CD4-positive, CD25-positive, alpha-beta regulatory T cell (primary cell): ENCODE measurements at regions not wholly inside any gene's neighbourhood (a gene's known extent, or its start where the extent isn't known, plus 50 kb on each side); places are given as distances from the start of the nearest gene placed in this dataset.

ENCODE experiments used
- ATAC-seq, 2 donors: fragments of 150-1000 bp; cut with Tn5 transposase; one replicate each; pipeline ENCODE4 v1.10.0; 2021; ENCODE audit warnings: low read depth in 2 of 2, moderate number of reproducible peaks in 2 of 2, moderate library complexity in 1 of 2
- DNase-seq, 3 donors: peaks; one replicate each; pipeline versions ENCODE4 v3.0.0 to v3.0.0-alpha.2; 2012 to 2022; ENCODE audit warnings: mixed read lengths in 1 of 3
- H3K27ac ChIP-seq: one replicate; pipeline ENCODE4 v1.7.0; 2013; ENCODE audit warnings: mild to moderate bottlenecking, low read length; ENCODE audit not compliant: insufficient read depth, poor library complexity, severe bottlenecking
- H3K27me3 ChIP-seq: one replicate; pipeline ENCODE4 v1.7.0; 2013; ENCODE audit warnings: low read length; ENCODE audit not compliant: control insufficient read depth, insufficient read depth
- H3K36me3 ChIP-seq: one replicate; pipeline ENCODE4 v1.7.0; 2013; ENCODE audit warnings: mild to moderate bottlenecking, low read length, moderate library complexity; ENCODE audit not compliant: control insufficient read depth, insufficient read depth
- H3K4me1 ChIP-seq: 2 replicates; pipeline ENCODE4 v1.7.0; 2013; ENCODE audit warnings: mild to moderate bottlenecking, low read length; ENCODE audit not compliant: insufficient read depth, control insufficient read depth, poor library complexity, severe bottlenecking
- H3K4me3 ChIP-seq: one replicate; pipeline ENCODE4 v1.7.0; 2013; ENCODE audit warnings: low read depth, mild to moderate bottlenecking, low read length, moderate library complexity
- H3K9me3 ChIP-seq, 2 experiments: 1 replicate in 1 of 2; 2 replicates in 1 of 2; pipeline ENCODE4 v1.7.0; 2013; ENCODE audit warnings: low read length in 2 of 2, mild to moderate bottlenecking in 1 of 2, moderate library complexity in 1 of 2; ENCODE audit not compliant: control insufficient read depth in 2 of 2
- H3K27ac Mint-ChIP-seq, 3 donors: one replicate each; pipeline ENCODE4 v1.8.0; 2020 to 2022; ENCODE audit warnings: mild to moderate bottlenecking in 3 of 3, mixed read lengths in 3 of 3, moderate library complexity in 2 of 3
- H3K27me3 Mint-ChIP-seq: one replicate; pipeline ENCODE4 v1.8.0; 2022; ENCODE audit warnings: mild to moderate bottlenecking, mixed read lengths
- H3K36me3 Mint-ChIP-seq: one replicate; pipeline ENCODE4 v1.8.0; 2020; ENCODE audit warnings: mixed read lengths
- H3K4me1 Mint-ChIP-seq, 4 donors: one replicate each; pipeline ENCODE4 v1.8.0; 2020 to 2022; ENCODE audit warnings: mixed read lengths in 4 of 4, mild to moderate bottlenecking in 1 of 4
- H3K4me3 Mint-ChIP-seq, 4 donors: one replicate each; pipeline ENCODE4 v1.8.0; 2020 to 2022; ENCODE audit warnings: mild to moderate bottlenecking in 4 of 4, mixed read lengths in 4 of 4, moderate library complexity in 3 of 4
- H3K9me3 Mint-ChIP-seq, 7 donors: one replicate each; pipeline ENCODE4 v1.8.0; 2020 to 2022; ENCODE audit warnings: mixed read lengths in 7 of 7, mild to moderate bottlenecking in 3 of 7, moderate library complexity in 2 of 7

GRCh38 chr15:100766243-100767000 lies 113.2 kb upstream of the ALDH1A3 start:
- Mint-ChIP-seq H3K9me3 (no peaks in the 10 kb centered on the region), H3K27ac (no peak overlapping the region), H3K4me1 (no peaks in the 10 kb centered on the region), H3K27me3 (no peaks in the 10 kb centered on the region), H3K36me3 (no peaks in the 10 kb centered on the region), H3K4me3 (no peak overlapping the region)
- Histone ChIP-seq H3K4me1 (no peaks in the 10 kb centered on the region), H3K4me3 (no peak overlapping the region), H3K9me3 (no peaks in the 10 kb centered on the region), H3K36me3 (no peaks in the 10 kb centered on the region), H3K27ac (no peak overlapping the region), H3K27me3 (no peaks in the 10 kb centered on the region)
- DNase-seq (no peak), ATAC-seq (no peak)

GRCh38 chr15:100767001-100767825 lies 112.4 kb upstream of the ALDH1A3 start:
- DNase-seq (no peak), ATAC-seq (no peak)
- Mint-ChIP-seq H3K27ac (no peak overlapping the region), H3K36me3 (no peaks in the 10 kb centered on the region), H3K9me3 (no peaks in the 10 kb centered on the region), H3K4me1 (no peaks in the 10 kb centered on the region), H3K4me3 (no peak overlapping the region), H3K27me3 (no peaks in the 10 kb centered on the region)
- H3K27ac ChIP-seq: no peak overlapping the region
- H3K4me1 ChIP-seq: no peaks in the 10 kb centered on the region
- no peak overlapping the region for H3K4me3 ChIP-seq
- no peaks in the 10 kb centered on the region for H3K9me3 ChIP-seq
- H3K27me3 ChIP-seq: no peaks in the 10 kb centered on the region
- H3K36me3 ChIP-seq: no peaks in the 10 kb centered on the region

- no peak for DNase-seq
- no peaks in the 10 kb centered on the region for H3K36me3 Mint-ChIP-seq
- H3K27ac Mint-ChIP-seq: no peak overlapping the region
- Histone ChIP-seq H3K4me3 (no peak overlapping the region), H3K36me3 (no peaks in the 10 kb centered on the region), H3K27me3 (no peaks in the 10 kb centered on the region), H3K4me1 (no peaks in the 10 kb centered on the region), H3K9me3 (no peaks in the 10 kb centered on the region), H3K27ac (no peak overlapping the region)
- peaks cover 5% of the 10 kb centered on the region for H3K27me3 Mint-ChIP-seq
- H3K9me3 Mint-ChIP-seq: no peaks in the 10 kb centered on the region
- no peak for ATAC-seq
- H3K4me1 Mint-ChIP-seq: no peaks in the 10 kb centered on the region
- no peak overlapping the region for H3K4me3 Mint-ChIP-seq
Observed at GRCh38 chr15:100768501-100768931, 111.1 kb upstream of the ALDH1A3 start.

- no peak overlapping the region for H3K4me3 ChIP-seq
- peaks cover 5% of the 10 kb centered on the region for H3K27me3 Mint-ChIP-seq
- ATAC-seq: no peak
- no peaks in the 10 kb centered on the region for H3K9me3 Mint-ChIP-seq
- no peak overlapping the region for H3K27ac Mint-ChIP-seq
- H3K9me3 ChIP-seq: no peaks in the 10 kb centered on the region
- H3K36me3 ChIP-seq: no peaks in the 10 kb centered on the region
- DNase-seq: no peak
- no peaks in the 10 kb centered on the region for H3K36me3 Mint-ChIP-seq
- no peaks in the 10 kb centered on the region for H3K4me1 ChIP-seq
- H3K4me1 Mint-ChIP-seq: no peaks in the 10 kb centered on the region
- no peak overlapping the region for H3K4me3 Mint-ChIP-seq
- H3K27ac ChIP-seq: no peak overlapping the region
- no peaks in the 10 kb centered on the region for H3K27me3 ChIP-seq
Observed at GRCh38 chr15:100769043-100769974, 110.3 kb upstream of the ALDH1A3 start.

GRCh38 chr15:100769975-100770340 lies 109.7 kb upstream of the ALDH1A3 start:
- Histone ChIP-seq H3K9me3 (no peaks in the 10 kb centered on the region), H3K4me1 (no peaks in the 10 kb centered on the region), H3K36me3 (no peaks in the 10 kb centered on the region), H3K27me3 (no peaks in the 10 kb centered on the region), H3K27ac (no peak overlapping the region), H3K4me3 (no peak overlapping the region)
- no peaks in the 10 kb centered on the region for H3K4me1 Mint-ChIP-seq
- ATAC-seq: no peak
- peaks cover 5% of the 10 kb centered on the region for H3K27me3 Mint-ChIP-seq
- no peaks in the 10 kb centered on the region for H3K9me3 Mint-ChIP-seq
- H3K36me3 Mint-ChIP-seq: no peaks in the 10 kb centered on the region
- DNase-seq: no peak
- no peak overlapping the region for H3K4me3 Mint-ChIP-seq
- no peak overlapping the region for H3K27ac Mint-ChIP-seq

- H3K27me3 ChIP-seq: no peaks in the 10 kb centered on the region
- H3K4me1 ChIP-seq: no peaks in the 10 kb centered on the region
- H3K36me3 ChIP-seq: no peaks in the 10 kb centered on the region
- H3K9me3 ChIP-seq: no peaks in the 10 kb centered on the region
- no peak overlapping the region for H3K27ac Mint-ChIP-seq
- DNase-seq: no peak
- peaks cover 5% of the 10 kb centered on the region for H3K27me3 Mint-ChIP-seq
- no peak for ATAC-seq
- no peaks in the 10 kb centered on the region for H3K36me3 Mint-ChIP-seq
- H3K4me1 Mint-ChIP-seq: no peaks in the 10 kb centered on the region
- peaks cover 0 to 2% (median 0%) of the 10 kb centered on the region in 7 donors for H3K9me3 Mint-ChIP-seq
- no peak overlapping the region for H3K4me3 ChIP-seq
- H3K27ac ChIP-seq: no peak overlapping the region
- no peak overlapping the region for H3K4me3 Mint-ChIP-seq
Observed at GRCh38 chr15:100770661-100771584, 108.7 kb upstream of the ALDH1A3 start.

- Histone ChIP-seq H3K9me3 (no peaks in the 10 kb centered on the region), H3K36me3 (no peaks in the 10 kb centered on the region), H3K4me3 (no peak overlapping the region), H3K27me3 (no peaks in the 10 kb centered on the region), H3K4me1 (no peaks in the 10 kb centered on the region), H3K27ac (no peak overlapping the region)
- DNase-seq: no peak
- Mint-ChIP-seq H3K9me3 (peaks cover 0 to 4% (median 0%) of the 10 kb centered on the region in 7 donors), H3K27ac (no peak overlapping the region), H3K4me1 (no peaks in the 10 kb centered on the region), H3K36me3 (no peaks in the 10 kb centered on the region), H3K27me3 (peaks cover 5% of the 10 kb centered on the region), H3K4me3 (no peak overlapping the region)
- no peak for ATAC-seq
Observed at GRCh38 chr15:100771746-100772145, 107.9 kb upstream of the ALDH1A3 start.
